MM.1S (cell line): ENCODE measurements at regions not wholly inside any gene's neighbourhood (a gene's known extent, or its start where the extent isn't known, plus 50 kb on each side); places are given as distances from the start of the nearest gene placed in this dataset.

Source experiments
- EZH2 ChIP-seq: fragments of 300-600 bp; sonication (generic); optimal IDR thresholded peaks from 2 replicates; pipeline ENCODE3; 2017; ENCODE audit warnings: low read depth, mild to moderate bottlenecking, antibody characterized with exemption, low read length, mixed read lengths
- TF ChIP-seq, protein P1 (sequence below): fragments of 300-600 bp; sonication (generic); IDR thresholded peaks from 2 replicates; pipeline ENCODE4 v1.5.1; 2016; ENCODE audit warnings: antibody characterized with exemption, low read length, mixed read lengths

DNA sequence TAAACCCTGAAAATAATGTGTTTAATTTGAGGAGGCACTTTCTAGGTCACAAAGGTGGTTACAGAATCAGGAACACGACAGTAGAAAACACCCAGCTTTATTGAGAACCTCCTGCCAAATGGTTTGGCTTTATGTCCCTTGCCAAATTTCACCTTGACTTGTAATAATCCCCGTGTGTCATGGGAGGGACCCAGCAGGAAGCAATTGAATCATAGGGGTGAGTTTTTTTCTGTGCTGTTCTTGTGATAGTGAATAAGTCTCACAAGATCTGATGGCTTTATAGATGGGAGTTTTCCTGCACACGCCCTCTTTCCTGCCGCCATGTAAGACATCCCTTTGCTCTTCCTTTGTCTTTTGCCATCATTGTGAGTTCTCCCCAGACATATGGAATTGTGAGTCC, 193.8 kb upstream of the KLF6 start:
- TF ChIP-seq, protein P1, sequence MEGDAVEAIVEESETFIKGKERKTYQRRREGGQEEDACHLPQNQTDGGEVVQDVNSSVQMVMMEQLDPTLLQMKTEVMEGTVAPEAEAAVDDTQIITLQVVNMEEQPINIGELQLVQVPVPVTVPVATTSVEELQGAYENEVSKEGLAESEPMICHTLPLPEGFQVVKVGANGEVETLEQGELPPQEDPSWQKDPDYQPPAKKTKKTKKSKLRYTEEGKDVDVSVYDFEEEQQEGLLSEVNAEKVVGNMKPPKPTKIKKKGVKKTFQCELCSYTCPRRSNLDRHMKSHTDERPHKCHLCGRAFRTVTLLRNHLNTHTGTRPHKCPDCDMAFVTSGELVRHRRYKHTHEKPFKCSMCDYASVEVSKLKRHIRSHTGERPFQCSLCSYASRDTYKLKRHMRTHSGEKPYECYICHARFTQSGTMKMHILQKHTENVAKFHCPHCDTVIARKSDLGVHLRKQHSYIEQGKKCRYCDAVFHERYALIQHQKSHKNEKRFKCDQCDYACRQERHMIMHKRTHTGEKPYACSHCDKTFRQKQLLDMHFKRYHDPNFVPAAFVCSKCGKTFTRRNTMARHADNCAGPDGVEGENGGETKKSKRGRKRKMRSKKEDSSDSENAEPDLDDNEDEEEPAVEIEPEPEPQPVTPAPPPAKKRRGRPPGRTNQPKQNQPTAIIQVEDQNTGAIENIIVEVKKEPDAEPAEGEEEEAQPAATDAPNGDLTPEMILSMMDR = no peak
- TF ChIP-seq EZH2 = no peak
